ENCODE measurements at regions not wholly inside any gene's neighbourhood (a gene's known extent, or its start where the extent isn't known, plus 50 kb on each side); places are given as distances from the start of the nearest gene placed in this dataset.

- no peaks in the 10 kb centered on the region for H3K27me3 ChIP-seq (ENCODE audit: insufficient read depth, poor library complexity, severe bottlenecking)
- no peak overlapping the region for H3K27ac ChIP-seq (replicated peaks)
- H3K4me3 ChIP-seq (replicated peaks; ENCODE audit: insufficient read depth, low read length): no peak overlapping the region
- no peak for TF ChIP-seq GABPA (IDR thresholded peaks at IDR 0.05; ENCODE audit: low read depth)
- no peak for TF ChIP-seq REST (IDR thresholded peaks at IDR 0.05; ENCODE audit: insufficient replicate concordance, low read depth)
- TF ChIP-seq POLR2AphosphoS5 (IDR thresholded peaks at IDR 0.05; ENCODE audit: low read depth): no peak
- no peak for TF ChIP-seq CTCF (IDR thresholded peaks at IDR 0.05; ENCODE audit: insufficient read depth, low read length)
- TF ChIP-seq SPI1 (IDR thresholded peaks at IDR 0.05; ENCODE audit: borderline replicate concordance, low read depth): no peak
- DNase-seq (ENCODE audit: low read depth in 1 of 2, low spot score in 1 of 2): no peak
These were observed 690.4 kb upstream of the NRP1 start for GRCh38 chr10:34024693-34025425.

- Histone ChIP-seq H3K27me3 (ENCODE audit: insufficient read depth, poor library complexity, severe bottlenecking) (no peaks in the 10 kb centered on the region), H3K27ac (replicated peaks) (no peak overlapping the region), H3K4me3 (replicated peaks; ENCODE audit: insufficient read depth, low read length) (no peak overlapping the region)
- DNase-seq (ENCODE audit: low read depth in 1 of 2, low spot score in 1 of 2): no peak
- TF ChIP-seq REST (IDR thresholded peaks at IDR 0.05; ENCODE audit: insufficient replicate concordance, low read depth) (no peak), CTCF (IDR thresholded peaks at IDR 0.05; ENCODE audit: insufficient read depth, low read length) (no peak), SPI1 (IDR thresholded peaks at IDR 0.05; ENCODE audit: borderline replicate concordance, low read depth) (no peak), GABPA (IDR thresholded peaks at IDR 0.05; ENCODE audit: low read depth) (no peak)
These were observed 689.8 kb upstream of the NRP1 start for GRCh38 chr10:34024282-34024681.

- no peak for TF ChIP-seq CTCF (IDR thresholded peaks at IDR 0.05; ENCODE audit: insufficient read depth, low read length)
- Histone ChIP-seq H3K4me3 (replicated peaks; ENCODE audit: insufficient read depth, low read length) (no peak overlapping the region), H3K27me3 (ENCODE audit: insufficient read depth, poor library complexity, severe bottlenecking) (no peaks in the 10 kb centered on the region), H3K27ac (replicated peaks) (no peak overlapping the region)
- DNase-seq (ENCODE audit: low read depth in 1 of 2, low spot score in 1 of 2): no peak
These were observed 687.7 kb upstream of the NRP1 start for GRCh38 chr10:34022195-34022594.

- TF ChIP-seq REST (IDR thresholded peaks at IDR 0.05; ENCODE audit: insufficient replicate concordance, low read depth) (no peak), GABPA (IDR thresholded peaks at IDR 0.05; ENCODE audit: low read depth) (no peak), CTCF (IDR thresholded peaks at IDR 0.05; ENCODE audit: insufficient read depth, low read length) (no peak), SPI1 (IDR thresholded peaks at IDR 0.05; ENCODE audit: borderline replicate concordance, low read depth) (no peak), POLR2AphosphoS5 (IDR thresholded peaks at IDR 0.05; ENCODE audit: low read depth) (no peak)
These were observed 684.3 kb upstream of the NRP1 start for GRCh38 chr10:34018784-34019183.

More at GRCh38 chr10:34018784-34019183, 684.3 kb upstream of the NRP1 start:
- no peak overlapping the region for H3K4me3 ChIP-seq (replicated peaks; ENCODE audit: insufficient read depth, low read length)
- DNase-seq (ENCODE audit: low read depth in 1 of 2, low spot score in 1 of 2): no peak
- H3K27me3 ChIP-seq (ENCODE audit: insufficient read depth, poor library complexity, severe bottlenecking): no peaks in the 10 kb centered on the region
- H3K27ac ChIP-seq (replicated peaks): no peak overlapping the region

All from HL-60 (cell line).